ENCODE measurements at regions not wholly inside any gene's neighbourhood (a gene's known extent, or its start where the extent isn't known, plus 50 kb on each side); places are given as distances from the start of the nearest gene placed in this dataset.

- TF ChIP-seq, protein P1, sequence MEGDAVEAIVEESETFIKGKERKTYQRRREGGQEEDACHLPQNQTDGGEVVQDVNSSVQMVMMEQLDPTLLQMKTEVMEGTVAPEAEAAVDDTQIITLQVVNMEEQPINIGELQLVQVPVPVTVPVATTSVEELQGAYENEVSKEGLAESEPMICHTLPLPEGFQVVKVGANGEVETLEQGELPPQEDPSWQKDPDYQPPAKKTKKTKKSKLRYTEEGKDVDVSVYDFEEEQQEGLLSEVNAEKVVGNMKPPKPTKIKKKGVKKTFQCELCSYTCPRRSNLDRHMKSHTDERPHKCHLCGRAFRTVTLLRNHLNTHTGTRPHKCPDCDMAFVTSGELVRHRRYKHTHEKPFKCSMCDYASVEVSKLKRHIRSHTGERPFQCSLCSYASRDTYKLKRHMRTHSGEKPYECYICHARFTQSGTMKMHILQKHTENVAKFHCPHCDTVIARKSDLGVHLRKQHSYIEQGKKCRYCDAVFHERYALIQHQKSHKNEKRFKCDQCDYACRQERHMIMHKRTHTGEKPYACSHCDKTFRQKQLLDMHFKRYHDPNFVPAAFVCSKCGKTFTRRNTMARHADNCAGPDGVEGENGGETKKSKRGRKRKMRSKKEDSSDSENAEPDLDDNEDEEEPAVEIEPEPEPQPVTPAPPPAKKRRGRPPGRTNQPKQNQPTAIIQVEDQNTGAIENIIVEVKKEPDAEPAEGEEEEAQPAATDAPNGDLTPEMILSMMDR (IDR thresholded peaks at IDR 0.05): no peak
- TF ChIP-seq POLR2A (IDR thresholded peaks at IDR 0.05; ENCODE audit: low read depth): no peak
Observed at GRCh38 chr12:127257366-127257935, 1009.5 kb upstream of the TMEM132C start.
